HCT116 (cell line): ENCODE measurements at regions not wholly inside any gene's neighbourhood (a gene's known extent, or its start where the extent isn't known, plus 50 kb on each side); places are given as distances from the start of the nearest gene placed in this dataset.

Experiments used
- ATAC-seq: fragments of 200-7000 bp; cut with Tn5 transposase; 2 replicates; pipeline ENCODE4 v1.9.1; 2020; ENCODE audit warnings: mild to moderate bottlenecking, moderate library complexity
- BruUV-seq: library from RNA; stranded (reverse); fragments of 400-500 nt; replicated peaks from 2 replicates; lab custom pipeline; 2021; lab: Mats Ljungman, UMichigan
- CTCF ChIA-PET: fragments of 300-600 bp; sonication (Branson Sonifier 250); formaldehyde crosslinking; loops from one replicate; lab custom pipeline; 2021; ENCODE audit warnings: antibody characterized with exemption; lab: Charles Lee
- POLR2A ChIA-PET: fragments of 300-600, 350-600 bp; sonication (Branson Sonifier 250); formaldehyde crosslinking; loops from one replicate; lab custom pipeline; 2021; ENCODE audit warnings: antibody characterized with exemption; lab: Charles Lee
- RAD21 ChIA-PET, 2 experiments: fragments of 300-600 bp; sonication (Branson Sonifier 250); formaldehyde crosslinking; loops; one replicate each; lab custom pipeline; 2023; ENCODE audit warnings: low total read pairs in 2 of 2; ENCODE audit not compliant: uncharacterized antibody in 2 of 2, unreplicated experiment in 2 of 2, low non-redundant PET in 1 of 2; lab: Charles Lee
- DNase-seq: peaks from one replicate; pipeline ENCODE4 v3.0.0-alpha.2; 2010; ENCODE audit warnings: low read depth, low spot score
- H2AFZ ChIP-seq: fragments of 200-600 bp; shearing (Covaris generic), sonication (generic); 2 replicates; pipeline ENCODE4 v1.6.1; 2017; ENCODE audit warnings: low read depth, mixed run types, mixed read lengths, antibody characterized with exemption, low read length; ENCODE audit not compliant: poor library complexity, severe bottlenecking
- H3K27ac ChIP-seq: 2 replicates; pipeline ENCODE4 v1.5.1; 2012; ENCODE audit warnings: low read depth, low read length
- H3K27me3 ChIP-seq: fragments of 200-600 bp; sonication (generic); 2 replicates; pipeline ENCODE4 v1.6.1; 2016; ENCODE audit warnings: mixed run types, low read length, mixed read lengths; ENCODE audit not compliant: insufficient read depth
- H3K36me3 ChIP-seq, 2 experiments: fragments of 200-500 bp in 1 of 2; fragments of 200-600 bp in 1 of 2; sonication (Bioruptor generic) in 1 of 2; sonication (generic) in 1 of 2; 2 replicates each; pipeline versions ENCODE4 v1.5.1 to v1.6.1; 2014 to 2016; ENCODE audit warnings: low read length in 2 of 2, inconsistent platforms in 1 of 2, mixed read lengths in 1 of 2, mixed run types in 1 of 2; ENCODE audit not compliant: insufficient read depth in 2 of 2, control insufficient read depth in 1 of 2
- H3K4me1 ChIP-seq, 2 experiments: fragments of 200-600 bp in 1 of 2; sonication (generic) in 1 of 2; 2 replicates each; pipeline versions ENCODE4 v1.5.1 to v1.6.1; 2012 to 2017; ENCODE audit warnings: low read length in 2 of 2, inconsistent platforms in 1 of 2, mild to moderate bottlenecking in 1 of 2, mixed read lengths in 1 of 2, mixed run types in 1 of 2, moderate library complexity in 1 of 2; ENCODE audit not compliant: insufficient read depth in 2 of 2, control insufficient read depth in 1 of 2
- H3K4me2 ChIP-seq: fragments of 200-600 bp; sonication (generic); 2 replicates; pipeline ENCODE4 v1.6.1; 2017; ENCODE audit warnings: mixed run types, low read length, mixed read lengths
- H3K4me3 ChIP-seq, 2 experiments: fragments of 200-600 bp in 1 of 2; sonication (generic) in 1 of 2; replicated peaks in 1 of 2; 2 replicates each; pipeline ENCODE4 v1.5.1; 2011 to 2016; ENCODE audit warnings: low read length in 2 of 2, control low read depth in 1 of 2, low read depth in 1 of 2, mild to moderate bottlenecking in 1 of 2, mixed read lengths in 1 of 2, mixed run types in 1 of 2
- H3K79me2 ChIP-seq: fragments of 200-600 bp; sonication (generic); 2 replicates; pipeline ENCODE4 v1.6.1; 2017; ENCODE audit warnings: mild to moderate bottlenecking, mixed run types, low read length, moderate library complexity, mixed read lengths; ENCODE audit not compliant: insufficient read depth
- H3K9ac ChIP-seq: fragments of 200-600 bp; sonication (generic); 2 replicates; pipeline ENCODE4 v1.6.1; 2016; ENCODE audit warnings: low read length, mixed read lengths
- H3K9me2 ChIP-seq: fragments of 200-600 bp; sonication (generic), shearing (Covaris generic); 2 replicates; pipeline ENCODE4 v1.6.1; 2017; ENCODE audit warnings: mixed run types, mild to moderate bottlenecking, moderate library complexity; ENCODE audit not compliant: insufficient read depth
- H3K9me3 ChIP-seq, 2 experiments: fragments of 200-500 bp in 1 of 2; fragments of 200-600 bp in 1 of 2; sonication (Bioruptor generic) in 1 of 2; sonication (generic) in 1 of 2; 2 replicates each; pipeline ENCODE4 v1.6.1; 2014 to 2017; ENCODE audit warnings: low read length in 2 of 2, mixed read lengths in 2 of 2, inconsistent platforms in 1 of 2, low read depth in 1 of 2, mild to moderate bottlenecking in 1 of 2, mixed run types in 1 of 2, moderate library complexity in 1 of 2; ENCODE audit not compliant: control insufficient read depth in 1 of 2, insufficient read depth in 1 of 2
- H4K20me1 ChIP-seq: fragments of 200-600 bp; sonication (generic), shearing (Covaris generic); 2 replicates; pipeline ENCODE4 v1.6.1; 2017; ENCODE audit warnings: mixed run types, mild to moderate bottlenecking, moderate library complexity; ENCODE audit not compliant: insufficient read depth
- CBX3 ChIP-seq: IDR thresholded peaks from 2 replicates; pipeline ENCODE4 v1.6.1; 2012; ENCODE audit warnings: low read depth
- CEBPB ChIP-seq: IDR thresholded peaks from 2 replicates; pipeline ENCODE4 v1.6.1; 2012; ENCODE audit warnings: low read depth
- CTCF ChIP-seq, 3 experiments: fragments of 200-600 bp in 1 of 3; sonication (generic) in 1 of 3; IDR thresholded peaks in 2 of 3; conservative IDR thresholded peaks in 1 of 3; 2 replicates each; pipeline ENCODE4 v1.5.1; 2012 to 2017; ENCODE audit warnings: low read depth in 2 of 3, low read length in 2 of 3, antibody characterized with exemption in 1 of 3, borderline replicate concordance in 1 of 3, control low read depth in 1 of 3, mild to moderate bottlenecking in 1 of 3, mixed read lengths in 1 of 3, mixed run types in 1 of 3, moderate library complexity in 1 of 3; ENCODE audit not compliant: insufficient read depth in 1 of 3
- ELF1 ChIP-seq: IDR thresholded peaks from 2 replicates; pipeline ENCODE4 v1.6.1; 2012; ENCODE audit warnings: low read depth, borderline replicate concordance
- EZH2phosphoT487 ChIP-seq: fragments of 200-600 bp; IDR thresholded peaks from 2 replicates; pipeline ENCODE4 v1.6.1; 2018; ENCODE audit warnings: antibody characterized with exemption, borderline replicate concordance
- FOSL1 ChIP-seq: IDR thresholded peaks from 2 replicates; pipeline ENCODE4 v1.6.1; 2012; ENCODE audit warnings: low read depth
- POLR2AphosphoS5 ChIP-seq: IDR thresholded peaks from 2 replicates; pipeline ENCODE4 v1.6.1; 2011; ENCODE audit warnings: mild to moderate bottlenecking, low read depth, low read length, moderate library complexity
- RAD21 ChIP-seq: IDR thresholded peaks from 2 replicates; pipeline ENCODE4 v1.6.1; 2012; ENCODE audit warnings: low read depth, mild to moderate bottlenecking
- SIN3A ChIP-seq: IDR thresholded peaks from 2 replicates; pipeline ENCODE4 v1.6.1; 2012; ENCODE audit warnings: low read depth
- SP1 ChIP-seq: IDR thresholded peaks from 2 replicates; pipeline ENCODE4 v1.6.1; 2012; ENCODE audit warnings: low read depth
- SRF ChIP-seq: IDR thresholded peaks from 2 replicates; pipeline ENCODE4 v1.6.1; 2012; ENCODE audit warnings: low read depth
- TCF7L2 ChIP-seq: IDR thresholded peaks from 2 replicates; pipeline ENCODE4 v1.7.0; 2011; ENCODE audit warnings: borderline replicate concordance, inconsistent platforms; ENCODE audit not compliant: insufficient read depth, insufficient read length; ENCODE audit errors: extremely low read depth
- ZFX ChIP-seq: fragments of 450-650 bp; IDR thresholded peaks from 2 replicates; pipeline ENCODE4 v1.6.1; 2017
- ZNF274 ChIP-seq: fragments of 200-500 bp; sonication (Bioruptor generic); IDR thresholded peaks from 2 replicates; pipeline ENCODE4 v1.6.1; 2014; ENCODE audit warnings: mild to moderate bottlenecking, low read depth, low read length, inconsistent platforms
- intact Hi-C: fragments of 100-400 bp; cut with micrococcal nuclease; formaldehyde crosslinking; loops from 2 replicates; pipeline ENCODE4 v1.10.0; 2022
- TF ChIP-seq, protein P1 (sequence below): IDR thresholded peaks from 2 replicates; pipeline ENCODE4 v1.6.1; 2012; ENCODE audit warnings: low read depth
- TF ChIP-seq, protein P2 (sequence below): IDR thresholded peaks from 2 replicates; pipeline ENCODE4 v1.6.1; 2012
- TF ChIP-seq, protein P3 (sequence below): IDR thresholded peaks from 2 replicates; pipeline ENCODE4 v1.6.1; 2012

- no peak for ATAC-seq
- TF ChIP-seq SRF (no peak), TCF7L2 (no peak), FOSL1 (no peak), RAD21 (no peak), CTCF (IDR thresholded peaks at IDR 0.05 in 2 of 3, conservative IDR thresholded peaks at IDR 0.05 in 1 of 3; ENCODE audit: borderline replicate concordance in 1 of 3, insufficient read depth in 1 of 3, low read depth in 2 of 3, low read length in 2 of 3) (no peak), SIN3A (no peak), ELF1 (no peak), CEBPB (no peak), POLR2AphosphoS5 (no peak), ZFX (no peak), ZNF274 (no peak), CBX3 (no peak), SP1 (no peak), EZH2phosphoT487 (no peak)
- TF ChIP-seq, protein P1, sequence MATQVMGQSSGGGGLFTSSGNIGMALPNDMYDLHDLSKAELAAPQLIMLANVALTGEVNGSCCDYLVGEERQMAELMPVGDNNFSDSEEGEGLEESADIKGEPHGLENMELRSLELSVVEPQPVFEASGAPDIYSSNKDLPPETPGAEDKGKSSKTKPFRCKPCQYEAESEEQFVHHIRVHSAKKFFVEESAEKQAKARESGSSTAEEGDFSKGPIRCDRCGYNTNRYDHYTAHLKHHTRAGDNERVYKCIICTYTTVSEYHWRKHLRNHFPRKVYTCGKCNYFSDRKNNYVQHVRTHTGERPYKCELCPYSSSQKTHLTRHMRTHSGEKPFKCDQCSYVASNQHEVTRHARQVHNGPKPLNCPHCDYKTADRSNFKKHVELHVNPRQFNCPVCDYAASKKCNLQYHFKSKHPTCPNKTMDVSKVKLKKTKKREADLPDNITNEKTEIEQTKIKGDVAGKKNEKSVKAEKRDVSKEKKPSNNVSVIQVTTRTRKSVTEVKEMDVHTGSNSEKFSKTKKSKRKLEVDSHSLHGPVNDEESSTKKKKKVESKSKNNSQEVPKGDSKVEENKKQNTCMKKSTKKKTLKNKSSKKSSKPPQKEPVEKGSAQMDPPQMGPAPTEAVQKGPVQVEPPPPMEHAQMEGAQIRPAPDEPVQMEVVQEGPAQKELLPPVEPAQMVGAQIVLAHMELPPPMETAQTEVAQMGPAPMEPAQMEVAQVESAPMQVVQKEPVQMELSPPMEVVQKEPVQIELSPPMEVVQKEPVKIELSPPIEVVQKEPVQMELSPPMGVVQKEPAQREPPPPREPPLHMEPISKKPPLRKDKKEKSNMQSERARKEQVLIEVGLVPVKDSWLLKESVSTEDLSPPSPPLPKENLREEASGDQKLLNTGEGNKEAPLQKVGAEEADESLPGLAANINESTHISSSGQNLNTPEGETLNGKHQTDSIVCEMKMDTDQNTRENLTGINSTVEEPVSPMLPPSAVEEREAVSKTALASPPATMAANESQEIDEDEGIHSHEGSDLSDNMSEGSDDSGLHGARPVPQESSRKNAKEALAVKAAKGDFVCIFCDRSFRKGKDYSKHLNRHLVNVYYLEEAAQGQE: no peak
- TF ChIP-seq, protein P2, sequence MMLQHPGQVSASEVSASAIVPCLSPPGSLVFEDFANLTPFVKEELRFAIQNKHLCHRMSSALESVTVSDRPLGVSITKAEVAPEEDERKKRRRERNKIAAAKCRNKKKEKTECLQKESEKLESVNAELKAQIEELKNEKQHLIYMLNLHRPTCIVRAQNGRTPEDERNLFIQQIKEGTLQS: no peak
- TF ChIP-seq, protein P3, sequence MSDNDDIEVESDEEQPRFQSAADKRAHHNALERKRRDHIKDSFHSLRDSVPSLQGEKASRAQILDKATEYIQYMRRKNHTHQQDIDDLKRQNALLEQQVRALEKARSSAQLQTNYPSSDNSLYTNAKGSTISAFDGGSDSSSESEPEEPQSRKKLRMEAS: no peak
- TF ChIP-seq, all 23 proteins: peak for 0
- no peak overlapping the region for H3K9ac ChIP-seq
- RAD21 ChIA-PET: no interaction called here
- H3K9me2 ChIP-seq: no peaks in the 10 kb centered on the region
- no peak overlapping the region for H2AFZ ChIP-seq
- no peak overlapping the region for H3K4me3 ChIP-seq
- no peaks in the 10 kb centered on the region for H3K27me3 ChIP-seq
- POLR2A ChIA-PET: no interaction called here
- no peak for DNase-seq
- H3K27ac ChIP-seq: no peak overlapping the region
- intact Hi-C loops: no loop called here
- CTCF ChIA-PET: no interaction called here
- H3K9me3 ChIP-seq: no peaks in the 10 kb centered on the region
- H3K4me2 ChIP-seq: no peak overlapping the region
- no TSS peak for BruUV-seq
- no peaks in the 10 kb centered on the region for H3K36me3 ChIP-seq
- H4K20me1 ChIP-seq: no peaks in the 10 kb centered on the region
- H3K4me1 ChIP-seq: 0 out of 4 replicates have a peak, but pooled peaks cover 0 to 5% of the 10 kb centered on the region in 2 experiments
- H3K79me2 ChIP-seq: no peaks in the 10 kb centered on the region
Measured at GRCh38 chr2:188046437-188046836, 245.2 kb upstream of the GULP1 start.
